ENCODE measurements at regions not wholly inside any gene's neighbourhood (a gene's known extent, or its start where the extent isn't known, plus 50 kb on each side); places are given as distances from the start of the nearest gene placed in this dataset.

GRCh38 chr12:4044736-4045730, 171.8 kb upstream of the PARP11 start:
- no peaks in the 10 kb centered on the region for H3K9me3 ChIP-seq (ENCODE audit: insufficient read depth, low read depth, low read length)
- WGBS (ENCODE audit: extremely low coverage, insufficient coverage, insufficient read length) = no CpG with 5 or more reads among the region's 23 CpGs
- H4K12ac ChIP-seq (ENCODE audit: low read depth, low read length) = no peak overlapping the region
- H3K18ac ChIP-seq (ENCODE audit: low read length) = no peak overlapping the region
- no peak overlapping the region for H2AK5ac ChIP-seq (ENCODE audit: low read length)
- no peaks in the 10 kb centered on the region for H3K79me1 ChIP-seq (ENCODE audit: low read length)
- no peak overlapping the region for H3K4me3 ChIP-seq (ENCODE audit: low read depth, low read length)
- H3K9ac ChIP-seq (ENCODE audit: low read length) = no peak overlapping the region
- no peak overlapping the region for H3K4me2 ChIP-seq (ENCODE audit: low read length)
- no peak overlapping the region for H3K27ac ChIP-seq (ENCODE audit: low read depth, low read length)
- H4K91ac ChIP-seq (ENCODE audit: low read depth, low read length) = no peak overlapping the region
- no peak for DNase-seq
- no peak overlapping the region for H2AFZ ChIP-seq (ENCODE audit: insufficient read depth, low read length, poor library complexity)
- no peaks in the 10 kb centered on the region for H3K79me2 ChIP-seq (ENCODE audit: control insufficient read depth, insufficient read depth, low read length, poor library complexity)
- no peak overlapping the region for H4K8ac ChIP-seq (ENCODE audit: low read depth, low read length)
- no peak overlapping the region for H2BK12ac ChIP-seq (ENCODE audit: low read length)
- H3K14ac ChIP-seq (ENCODE audit: low read length) = no peak overlapping the region
- no peak overlapping the region for H2BK5ac ChIP-seq (ENCODE audit: low read depth, low read length, poor library complexity)
- H3K27me3 ChIP-seq (ENCODE audit: insufficient read depth, low read length) = no peaks in the 10 kb centered on the region
- no peak overlapping the region for H3K4ac ChIP-seq (ENCODE audit: low read depth, low read length)
- no peak overlapping the region for H2BK120ac ChIP-seq (ENCODE audit: insufficient read depth, low read length, poor library complexity)
- H3K23ac ChIP-seq (ENCODE audit: low read length) = no peak overlapping the region
- H3K4me1 ChIP-seq (ENCODE audit: control insufficient read depth in 1 of 2, insufficient read depth in 2 of 2, low read length in 2 of 2) = no peaks in the 10 kb centered on the region
- H3K36me3 ChIP-seq (ENCODE audit: control insufficient read depth in 1 of 2, insufficient read depth in 2 of 2, low read length in 2 of 2) = no peaks in the 10 kb centered on the region

GRCh38 chr12:4044101-4044500, 170.9 kb upstream of the PARP11 start:
- Histone ChIP-seq H3K4me3 (ENCODE audit: low read depth, low read length) (no peak overlapping the region), H3K4me2 (ENCODE audit: low read length) (no peak overlapping the region), H4K12ac (ENCODE audit: low read depth, low read length) (no peak overlapping the region), H3K14ac (ENCODE audit: low read length) (no peak overlapping the region), H3K4ac (ENCODE audit: low read depth, low read length) (no peak overlapping the region), H3K79me2 (ENCODE audit: control insufficient read depth, insufficient read depth, low read length, poor library complexity) (no peaks in the 10 kb centered on the region), H2AFZ (ENCODE audit: insufficient read depth, low read length, poor library complexity) (no peak overlapping the region), H3K9me3 (ENCODE audit: insufficient read depth, low read depth, low read length) (no peaks in the 10 kb centered on the region), H3K79me1 (ENCODE audit: low read length) (no peaks in the 10 kb centered on the region), H3K4me1 (ENCODE audit: control insufficient read depth in 1 of 2, insufficient read depth in 2 of 2, low read length in 2 of 2) (no peaks in the 10 kb centered on the region), H3K9ac (ENCODE audit: low read length) (no peak overlapping the region), H2AK5ac (ENCODE audit: low read length) (no peak overlapping the region), H4K91ac (ENCODE audit: low read depth, low read length) (no peak overlapping the region), H2BK12ac (ENCODE audit: low read length) (no peak overlapping the region), H3K36me3 (ENCODE audit: control insufficient read depth in 1 of 2, insufficient read depth in 2 of 2, low read length in 2 of 2) (no peaks in the 10 kb centered on the region), H3K27me3 (ENCODE audit: insufficient read depth, low read length) (no peaks in the 10 kb centered on the region), H3K18ac (ENCODE audit: low read length) (no peak overlapping the region), H2BK5ac (ENCODE audit: low read depth, low read length, poor library complexity) (no peak overlapping the region), H3K27ac (ENCODE audit: low read depth, low read length) (no peak overlapping the region), H2BK120ac (ENCODE audit: insufficient read depth, low read length, poor library complexity) (no peak overlapping the region), H3K23ac (ENCODE audit: low read length) (no peak overlapping the region), H4K8ac (ENCODE audit: low read depth, low read length) (no peak overlapping the region)
- no CpG with 5 or more reads among the region's 9 CpGs for WGBS (ENCODE audit: extremely low coverage, insufficient coverage, insufficient read length)
- no peak for DNase-seq

GRCh38 chr12:4041187-4041885, 168.1 kb upstream of the PARP11 start:
- H2AFZ ChIP-seq (ENCODE audit: insufficient read depth, low read length, poor library complexity) = no peak overlapping the region
- no peak overlapping the region for H3K4me3 ChIP-seq (ENCODE audit: low read depth, low read length)
- no peak overlapping the region for H2BK120ac ChIP-seq (ENCODE audit: insufficient read depth, low read length, poor library complexity)
- H3K4ac ChIP-seq (ENCODE audit: low read depth, low read length) = no peak overlapping the region
- no peaks in the 10 kb centered on the region for H3K79me2 ChIP-seq (ENCODE audit: control insufficient read depth, insufficient read depth, low read length, poor library complexity)
- no CpG with 5 or more reads among the region's 7 CpGs for WGBS (ENCODE audit: extremely low coverage, insufficient coverage, insufficient read length)
- H2BK12ac ChIP-seq (ENCODE audit: low read length) = no peak overlapping the region
- no peak overlapping the region for H4K91ac ChIP-seq (ENCODE audit: low read depth, low read length)
- no peak overlapping the region for H3K14ac ChIP-seq (ENCODE audit: low read length)
- H2BK5ac ChIP-seq (ENCODE audit: low read depth, low read length, poor library complexity) = no peak overlapping the region
- no peak overlapping the region for H4K12ac ChIP-seq (ENCODE audit: low read depth, low read length)
- H3K27ac ChIP-seq (ENCODE audit: low read depth, low read length) = no peak overlapping the region
- H3K27me3 ChIP-seq (ENCODE audit: insufficient read depth, low read length) = no peaks in the 10 kb centered on the region
- no peaks in the 10 kb centered on the region for H3K9me3 ChIP-seq (ENCODE audit: insufficient read depth, low read depth, low read length)
- H3K79me1 ChIP-seq (ENCODE audit: low read length) = peaks cover 9% of the 10 kb centered on the region
- H3K36me3 ChIP-seq (ENCODE audit: control insufficient read depth in 1 of 2, insufficient read depth in 2 of 2, low read length in 2 of 2) = no peaks in the 10 kb centered on the region
- no peak overlapping the region for H3K9ac ChIP-seq (ENCODE audit: low read length)
- H2AK5ac ChIP-seq (ENCODE audit: low read length) = no peak overlapping the region
- no peak overlapping the region for H3K18ac ChIP-seq (ENCODE audit: low read length)
- H4K8ac ChIP-seq (ENCODE audit: low read depth, low read length) = no peak overlapping the region
- H3K4me2 ChIP-seq (ENCODE audit: low read length) = no peak overlapping the region
- DNase-seq = no peak
- H3K4me1 ChIP-seq (ENCODE audit: control insufficient read depth in 1 of 2, insufficient read depth in 2 of 2, low read length in 2 of 2) = no peaks in the 10 kb centered on the region
- no peak overlapping the region for H3K23ac ChIP-seq (ENCODE audit: low read length)

GRCh38 chr12:4039931-4040330, 166.7 kb upstream of the PARP11 start:
- Histone ChIP-seq H2AK5ac (ENCODE audit: low read length) (no peak overlapping the region), H3K9me3 (ENCODE audit: insufficient read depth, low read depth, low read length) (no peaks in the 10 kb centered on the region), H3K79me1 (ENCODE audit: low read length) (peaks cover 17% of the 10 kb centered on the region), H3K36me3 (ENCODE audit: control insufficient read depth in 1 of 2, insufficient read depth in 2 of 2, low read length in 2 of 2) (no peaks in the 10 kb centered on the region), H2BK5ac (ENCODE audit: low read depth, low read length, poor library complexity) (no peak overlapping the region), H3K18ac (ENCODE audit: low read length) (no peak overlapping the region), H3K79me2 (ENCODE audit: control insufficient read depth, insufficient read depth, low read length, poor library complexity) (no peaks in the 10 kb centered on the region), H3K4ac (ENCODE audit: low read depth, low read length) (no peak overlapping the region), H3K4me2 (ENCODE audit: low read length) (no peak overlapping the region), H3K27me3 (ENCODE audit: insufficient read depth, low read length) (no peaks in the 10 kb centered on the region), H3K23ac (ENCODE audit: low read length) (no peak overlapping the region), H4K8ac (ENCODE audit: low read depth, low read length) (no peak overlapping the region), H3K27ac (ENCODE audit: low read depth, low read length) (no peak overlapping the region), H3K4me1 (ENCODE audit: control insufficient read depth in 1 of 2, insufficient read depth in 2 of 2, low read length in 2 of 2) (peaks cover 0 to 4% of the 10 kb centered on the region in 2 experiments), H3K14ac (ENCODE audit: low read length) (no peak overlapping the region), H4K91ac (ENCODE audit: low read depth, low read length) (peak overlapping the region; percentile 11), H2AFZ (ENCODE audit: insufficient read depth, low read length, poor library complexity) (no peak overlapping the region), H2BK12ac (ENCODE audit: low read length) (no peak overlapping the region), H2BK120ac (ENCODE audit: insufficient read depth, low read length, poor library complexity) (no peak overlapping the region), H3K4me3 (ENCODE audit: low read depth, low read length) (no peak overlapping the region), H4K12ac (ENCODE audit: low read depth, low read length) (no peak overlapping the region), H3K9ac (ENCODE audit: low read length) (no peak overlapping the region)
- no peak for DNase-seq
- no CpG with 5 or more reads among the region's 2 CpGs for WGBS (ENCODE audit: extremely low coverage, insufficient coverage, insufficient read length)
